ENCODE measurements at regions not wholly inside any gene's neighbourhood (a gene's known extent, or its start where the extent isn't known, plus 50 kb on each side); places are given as distances from the start of the nearest gene placed in this dataset.

DNA sequence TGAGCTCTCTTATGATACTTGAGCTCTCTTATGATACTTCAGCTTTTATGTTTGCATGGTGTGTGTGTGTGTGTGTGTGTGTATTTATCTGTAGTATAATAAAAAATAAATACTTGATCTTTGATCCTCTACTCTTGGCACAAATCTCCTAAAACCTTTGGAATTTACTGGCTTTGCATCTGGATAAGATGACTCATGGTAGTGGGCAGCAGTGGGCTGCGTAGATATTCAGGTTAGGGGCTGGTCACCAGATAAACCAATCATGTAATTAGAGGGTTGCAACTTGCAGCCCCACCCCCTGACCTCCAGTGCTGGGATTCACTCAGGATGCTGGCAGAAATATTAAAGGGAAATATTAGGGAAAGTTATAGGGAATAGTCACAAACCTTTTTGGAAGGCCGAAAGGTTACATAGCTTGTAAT lies 151.9 kb upstream of the COL21A1 start (continued):
- TF ChIP-seq, protein P1, sequence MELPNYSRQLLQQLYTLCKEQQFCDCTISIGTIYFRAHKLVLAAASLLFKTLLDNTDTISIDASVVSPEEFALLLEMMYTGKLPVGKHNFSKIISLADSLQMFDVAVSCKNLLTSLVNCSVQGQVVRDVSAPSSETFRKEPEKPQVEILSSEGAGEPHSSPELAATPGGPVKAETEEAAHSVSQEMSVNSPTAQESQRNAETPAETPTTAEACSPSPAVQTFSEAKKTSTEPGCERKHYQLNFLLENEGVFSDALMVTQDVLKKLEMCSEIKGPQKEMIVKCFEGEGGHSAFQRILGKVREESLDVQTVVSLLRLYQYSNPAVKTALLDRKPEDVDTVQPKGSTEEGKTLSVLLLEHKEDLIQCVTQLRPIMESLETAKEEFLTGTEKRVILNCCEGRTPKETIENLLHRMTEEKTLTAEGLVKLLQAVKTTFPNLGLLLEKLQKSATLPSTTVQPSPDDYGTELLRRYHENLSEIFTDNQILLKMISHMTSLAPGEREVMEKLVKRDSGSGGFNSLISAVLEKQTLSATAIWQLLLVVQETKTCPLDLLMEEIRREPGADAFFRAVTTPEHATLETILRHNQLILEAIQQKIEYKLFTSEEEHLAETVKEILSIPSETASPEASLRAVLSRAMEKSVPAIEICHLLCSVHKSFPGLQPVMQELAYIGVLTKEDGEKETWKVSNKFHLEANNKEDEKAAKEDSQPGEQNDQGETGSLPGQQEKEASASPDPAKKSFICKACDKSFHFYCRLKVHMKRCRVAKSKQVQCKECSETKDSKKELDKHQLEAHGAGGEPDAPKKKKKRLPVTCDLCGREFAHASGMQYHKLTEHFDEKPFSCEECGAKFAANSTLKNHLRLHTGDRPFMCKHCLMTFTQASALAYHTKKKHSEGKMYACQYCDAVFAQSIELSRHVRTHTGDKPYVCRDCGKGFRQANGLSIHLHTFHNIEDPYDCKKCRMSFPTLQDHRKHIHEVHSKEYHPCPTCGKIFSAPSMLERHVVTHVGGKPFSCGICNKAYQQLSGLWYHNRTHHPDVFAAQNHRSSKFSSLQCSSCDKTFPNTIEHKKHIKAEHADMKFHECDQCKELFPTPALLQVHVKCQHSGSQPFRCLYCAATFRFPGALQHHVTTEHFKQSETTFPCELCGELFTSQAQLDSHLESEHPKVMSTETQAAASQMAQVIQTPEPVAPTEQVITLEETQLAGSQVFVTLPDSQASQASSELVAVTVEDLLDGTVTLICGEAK (IDR thresholded peaks at IDR 0.05) = no peak
- TF ChIP-seq, protein P1 (CRISPR knock-in tag; IDR thresholded peaks at IDR 0.05) = no peak
- TF ChIP-seq ZKSCAN1 (IDR thresholded peaks at IDR 0.05; ENCODE audit: low read length) = 0 out of 2 replicates have a peak, but pooled peaks have one; percentile 6
- TF ChIP-seq ZNF781 (CRISPR knock-in tag; IDR thresholded peaks at IDR 0.05; ENCODE audit: borderline replicate concordance, not compliant biosample characterization) = no peak
- TF ChIP-seq SIN3B (IDR thresholded peaks at IDR 0.05; ENCODE audit: low read length) = no peak
- TF ChIP-seq ZSCAN12 (CRISPR knock-in tag; IDR thresholded peaks at IDR 0.05) = no peak
- TF ChIP-seq NFYB (CRISPR knock-in tag; IDR thresholded peaks at IDR 0.05) = peak; percentile 40
- no peak for TF ChIP-seq RBAK (CRISPR knock-in tag; IDR thresholded peaks at IDR 0.05)
- 0 out of 2 replicates have a peak, but pooled peaks have one; percentile 15 for TF ChIP-seq XBP1 (CRISPR knock-in tag; IDR thresholded peaks at IDR 0.05)
- no peak for TF ChIP-seq ZNF619 (CRISPR knock-in tag; IDR thresholded peaks at IDR 0.05)
- no peak for TF ChIP-seq ONECUT2 (CRISPR knock-in tag; IDR thresholded peaks at IDR 0.05)
- TF ChIP-seq, protein P2, sequence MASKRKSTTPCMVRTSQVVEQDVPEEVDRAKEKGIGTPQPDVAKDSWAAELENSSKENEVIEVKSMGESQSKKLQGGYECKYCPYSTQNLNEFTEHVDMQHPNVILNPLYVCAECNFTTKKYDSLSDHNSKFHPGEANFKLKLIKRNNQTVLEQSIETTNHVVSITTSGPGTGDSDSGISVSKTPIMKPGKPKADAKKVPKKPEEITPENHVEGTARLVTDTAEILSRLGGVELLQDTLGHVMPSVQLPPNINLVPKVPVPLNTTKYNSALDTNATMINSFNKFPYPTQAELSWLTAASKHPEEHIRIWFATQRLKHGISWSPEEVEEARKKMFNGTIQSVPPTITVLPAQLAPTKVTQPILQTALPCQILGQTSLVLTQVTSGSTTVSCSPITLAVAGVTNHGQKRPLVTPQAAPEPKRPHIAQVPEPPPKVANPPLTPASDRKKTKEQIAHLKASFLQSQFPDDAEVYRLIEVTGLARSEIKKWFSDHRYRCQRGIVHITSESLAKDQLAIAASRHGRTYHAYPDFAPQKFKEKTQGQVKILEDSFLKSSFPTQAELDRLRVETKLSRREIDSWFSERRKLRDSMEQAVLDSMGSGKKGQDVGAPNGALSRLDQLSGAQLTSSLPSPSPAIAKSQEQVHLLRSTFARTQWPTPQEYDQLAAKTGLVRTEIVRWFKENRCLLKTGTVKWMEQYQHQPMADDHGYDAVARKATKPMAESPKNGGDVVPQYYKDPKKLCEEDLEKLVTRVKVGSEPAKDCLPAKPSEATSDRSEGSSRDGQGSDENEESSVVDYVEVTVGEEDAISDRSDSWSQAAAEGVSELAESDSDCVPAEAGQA (IDR thresholded peaks at IDR 0.05; ENCODE audit: low read depth) = no peak
- TF ChIP-seq, protein P2 (CRISPR knock-in tag; IDR thresholded peaks at IDR 0.05; ENCODE audit: borderline replicate concordance) = no peak
- TF ChIP-seq ZFP1 (CRISPR knock-in tag; IDR thresholded peaks at IDR 0.05) = no peak
- no peak for TF ChIP-seq RAD21 (CRISPR knock-in tag; IDR thresholded peaks at IDR 0.05)
- TF ChIP-seq, protein P3, sequence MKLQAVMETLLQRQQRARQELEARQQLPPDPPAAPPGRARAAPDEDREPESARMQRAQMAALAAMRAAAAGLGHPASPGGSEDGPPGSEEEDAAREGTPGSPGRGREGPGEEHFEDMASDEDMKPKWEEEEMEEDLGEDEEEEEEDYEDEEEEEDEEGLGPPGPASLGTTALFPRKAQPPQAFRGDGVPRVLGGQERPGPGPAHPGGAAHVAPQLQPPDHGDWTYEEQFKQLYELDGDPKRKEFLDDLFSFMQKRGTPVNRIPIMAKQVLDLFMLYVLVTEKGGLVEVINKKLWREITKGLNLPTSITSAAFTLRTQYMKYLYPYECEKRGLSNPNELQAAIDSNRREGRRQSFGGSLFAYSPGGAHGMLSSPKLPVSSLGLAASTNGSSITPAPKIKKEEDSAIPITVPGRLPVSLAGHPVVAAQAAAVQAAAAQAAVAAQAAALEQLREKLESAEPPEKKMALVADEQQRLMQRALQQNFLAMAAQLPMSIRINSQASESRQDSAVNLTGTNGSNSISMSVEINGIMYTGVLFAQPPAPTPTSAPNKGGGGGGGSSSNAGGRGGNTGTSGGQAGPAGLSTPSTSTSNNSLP (IDR thresholded peaks at IDR 0.05; ENCODE audit: low read depth, low read length) = peak; percentile 100

All from HepG2 (cell line).